NB4 (cell line): ENCODE measurements at regions not wholly inside any gene's neighbourhood (a gene's known extent, or its start where the extent isn't known, plus 50 kb on each side); places are given as distances from the start of the nearest gene placed in this dataset.
"Not testable (repeated sequence)": the region's sequence is repeated elsewhere in the genome, so short reads cannot be mapped to it uniquely, and the experiment has no call there.

Experiments
- DNase-seq: peaks from one replicate; pipeline ENCODE4 v3.0.0; 2010; ENCODE audit warnings: low read depth
- H3K4me3 ChIP-seq: one replicate; pipeline ENCODE4 v1.5.1; 2011; ENCODE audit warnings: mild to moderate bottlenecking, low read depth, low read length, moderate library complexity
- CTCF ChIP-seq: IDR thresholded peaks from one replicate; pipeline ENCODE4 v1.5.1; 2012; ENCODE audit warnings: low read depth, low read length
- MAX ChIP-seq: IDR thresholded peaks from 2 replicates; pipeline ENCODE4 v1.6.1; 2011; ENCODE audit warnings: low read depth, low read length
- MYC ChIP-seq: IDR thresholded peaks from 2 replicates; pipeline ENCODE4 v1.6.1; 2011; ENCODE audit warnings: low read depth, low read length
- POLR2A ChIP-seq: IDR thresholded peaks from 2 replicates; pipeline ENCODE4 v1.6.1; 2011; ENCODE audit warnings: mild to moderate bottlenecking; ENCODE audit not compliant: insufficient read length; ENCODE audit errors: extremely low read depth

GRCh38 chr2:131607056-131607455 lies 79.4 kb downstream of the CCDC74A start:
- DNase-seq, H3K4me3 ChIP-seq: not testable (repeated sequence)

- not testable (repeated sequence) for H3K4me3 ChIP-seq, DNase-seq
These were observed 86.9 kb downstream of the CCDC74A start for GRCh38 chr2:131614539-131614938.

GRCh38 chr2:131618320-131618719 lies 90.6 kb downstream of the CCDC74A start:
- not testable (repeated sequence) for DNase-seq, H3K4me3 ChIP-seq

- DNase-seq: peak; percentile 57
- H3K4me3 ChIP-seq: not testable (repeated sequence)
These were observed 95.2 kb downstream of the CCDC74A start for GRCh38 chr2:131622874-131623273.

GRCh38 chr2:131626011-131626410 lies 98.3 kb downstream of the CCDC74A start:
- not testable (repeated sequence) for H3K4me3 ChIP-seq, DNase-seq

- H3K4me3 ChIP-seq, DNase-seq: not testable (repeated sequence)
These were observed 98.9 kb downstream of the CCDC74A start for GRCh38 chr2:131626565-131626964.

- DNase-seq: not testable (repeated sequence)
These were observed 100.1 kb downstream of the CCDC74A start for GRCh38 chr2:131627777-131628176.

GRCh38 chr2:131631648-131632047 lies 104.0 kb downstream of the CCDC74A start:
- H3K4me3 ChIP-seq, DNase-seq: not testable (repeated sequence)

More at GRCh38 chr2:131627777-131628176, 100.1 kb downstream of the CCDC74A start:
- H3K4me3 ChIP-seq: not testable (repeated sequence)

GRCh38 chr2:131633405-131633804 lies 105.7 kb downstream of the CCDC74A start:
- not testable (repeated sequence) for H3K4me3 ChIP-seq, DNase-seq

GRCh38 chr2:131633827-131634695 lies 106.4 kb downstream of the CCDC74A start:
- H3K4me3 ChIP-seq, DNase-seq: not testable (repeated sequence)

GRCh38 chr2:131635611-131636010 lies 107.9 kb downstream of the CCDC74A start:
- DNase-seq: no peak
- TF ChIP-seq POLR2A (no peak), MAX (no peak), CTCF (no peak), MYC (no peak)

GRCh38 chr2:131636704-131637308 lies 109.1 kb downstream of the CCDC74A start:
- DNase-seq, H3K4me3 ChIP-seq: not testable (repeated sequence)

More at GRCh38 chr2:131635611-131636010, 107.9 kb downstream of the CCDC74A start:
- H3K4me3 ChIP-seq: no peak overlapping the region

GRCh38 chr2:131639001-131639620 lies 111.4 kb downstream of the CCDC74A start:
- DNase-seq, H3K4me3 ChIP-seq: not testable (repeated sequence)
